ENCODE measurements at regions not wholly inside any gene's neighbourhood (a gene's known extent, or its start where the extent isn't known, plus 50 kb on each side); places are given as distances from the start of the nearest gene placed in this dataset.

GRCh38 chr18:11284349-11284748 lies 135.0 kb upstream of the PIEZO2 start:
- Mint-ChIP-seq H3K9me3 (no peaks in the 10 kb centered on the region), H3K4me1 (no peaks in the 10 kb centered on the region), H3K4me3 (no peak overlapping the region), H3K27ac (no peak overlapping the region), H3K36me3 (ENCODE audit: low read depth) (no peaks in the 10 kb centered on the region), H3K27me3 (ENCODE audit: insufficient read depth) (peaks cover 3% of the 10 kb centered on the region)
- Histone ChIP-seq H3K27me3 (ENCODE audit: control insufficient read depth, insufficient read depth, low read length, poor library complexity, severe bottlenecking) (no peaks in the 10 kb centered on the region), H3K27ac (ENCODE audit: low read depth, low read length) (no peak overlapping the region), H3K4me3 (ENCODE audit: low read length) (no peak overlapping the region), H3K9me3 (ENCODE audit: control insufficient read depth, low read length) (no peaks in the 10 kb centered on the region), H3K4me1 (ENCODE audit: control insufficient read depth, insufficient read depth, low read length) (no peaks in the 10 kb centered on the region), H3K36me3 (ENCODE audit: control insufficient read depth, insufficient read depth, low read length) (no peaks in the 10 kb centered on the region), H3K9ac (ENCODE audit: extremely low read depth, low read length, poor library complexity, severe bottlenecking) (no peak overlapping the region)
- 98 to 100% methylated on average over 2 to 3 of the region's 3 CpGs for WGBS, 2 experiments (ENCODE audit: insufficient coverage in 1 of 2, insufficient read length in 1 of 2)
- no peak for TF ChIP-seq CTCF (conservative IDR thresholded peaks at IDR 0.05)
- no peak for DNase-seq

GRCh38 chr18:11283479-11284161 lies 134.3 kb upstream of the PIEZO2 start:
- Mint-ChIP-seq H3K27me3 (ENCODE audit: insufficient read depth) (peaks cover 3% of the 10 kb centered on the region), H3K27ac (no peak overlapping the region)
- TF ChIP-seq CTCF (conservative IDR thresholded peaks at IDR 0.05): no peak

GRCh38 chr18:11279461-11279860 lies 130.1 kb upstream of the PIEZO2 start:
- no peak overlapping the region for H3K4me3 Mint-ChIP-seq
- H3K27ac ChIP-seq (ENCODE audit: low read depth, low read length): no peak overlapping the region
- no peaks in the 10 kb centered on the region for H3K9me3 ChIP-seq (ENCODE audit: control insufficient read depth, low read length)
- H3K27me3 Mint-ChIP-seq (ENCODE audit: insufficient read depth): peaks cover 3% of the 10 kb centered on the region
- no peak for DNase-seq
- TF ChIP-seq CTCF (conservative IDR thresholded peaks at IDR 0.05): no peak
- no peak overlapping the region for H3K27ac Mint-ChIP-seq
- no peaks in the 10 kb centered on the region for H3K9me3 Mint-ChIP-seq
- no peak overlapping the region for H3K4me3 ChIP-seq (ENCODE audit: low read length)
- no peak overlapping the region for H3K9ac ChIP-seq (ENCODE audit: extremely low read depth, low read length, poor library complexity, severe bottlenecking)
- peaks cover 2% of the 10 kb centered on the region for H3K4me1 Mint-ChIP-seq
- H3K4me1 ChIP-seq (ENCODE audit: control insufficient read depth, insufficient read depth, low read length): no peaks in the 10 kb centered on the region
- no peaks in the 10 kb centered on the region for H3K36me3 ChIP-seq (ENCODE audit: control insufficient read depth, insufficient read depth, low read length)
- H3K36me3 Mint-ChIP-seq (ENCODE audit: low read depth): no peaks in the 10 kb centered on the region
- H3K27me3 ChIP-seq (ENCODE audit: control insufficient read depth, insufficient read depth, low read length, poor library complexity, severe bottlenecking): no peaks in the 10 kb centered on the region
- WGBS, 2 experiments (ENCODE audit: insufficient coverage in 1 of 2, insufficient read length in 1 of 2): 95 to 100% methylated on average over 1 to 3 of the region's 3 CpGs

More at GRCh38 chr18:11283479-11284161, 134.3 kb upstream of the PIEZO2 start:
- Histone ChIP-seq H3K27me3 (ENCODE audit: control insufficient read depth, insufficient read depth, low read length, poor library complexity, severe bottlenecking) (no peaks in the 10 kb centered on the region), H3K4me1 (ENCODE audit: control insufficient read depth, insufficient read depth, low read length) (no peaks in the 10 kb centered on the region), H3K36me3 (ENCODE audit: control insufficient read depth, insufficient read depth, low read length) (no peaks in the 10 kb centered on the region), H3K4me3 (ENCODE audit: low read length) (no peak overlapping the region), H3K9ac (ENCODE audit: extremely low read depth, low read length, poor library complexity, severe bottlenecking) (no peak overlapping the region), H3K9me3 (ENCODE audit: control insufficient read depth, low read length) (no peaks in the 10 kb centered on the region), H3K27ac (ENCODE audit: low read depth, low read length) (no peak overlapping the region)
- Mint-ChIP-seq H3K36me3 (ENCODE audit: low read depth) (no peaks in the 10 kb centered on the region), H3K9me3 (no peaks in the 10 kb centered on the region), H3K4me1 (no peaks in the 10 kb centered on the region), H3K4me3 (no peak overlapping the region)
- DNase-seq: no peak
- WGBS, 2 experiments (ENCODE audit: insufficient coverage in 1 of 2, insufficient read length in 1 of 2): 95 to 97% methylated on average over 9 to 11 of the region's 11 CpGs
